ENCODE measurements at regions not wholly inside any gene's neighbourhood (a gene's known extent, or its start where the extent isn't known, plus 50 kb on each side); places are given as distances from the start of the nearest gene placed in this dataset.
"Not testable (repeated sequence)": the region's sequence is repeated elsewhere in the genome, so short reads cannot be mapped to it uniquely, and the experiment has no call there.

GRCh38 chr6:78383968-78384367 lies 483.4 kb upstream of the IRAK1BP1 start:
- no peak overlapping the region for H3K27ac ChIP-seq (ENCODE audit: low read depth, low read length)
- peaks cover 11% of the 10 kb centered on the region for H3K9me3 ChIP-seq (ENCODE audit: insufficient read depth, low read depth, low read length)
- no peak overlapping the region for H3K4me3 ChIP-seq (ENCODE audit: low read length)
- H3K27me3 ChIP-seq (ENCODE audit: insufficient read depth, low read length) = no peaks in the 10 kb centered on the region
- H3K9ac ChIP-seq (ENCODE audit: low read depth, low read length) = no peak overlapping the region
- 100% methylated on average over 1 of the region's 2 CpGs for WGBS
- peaks cover 6% of the 10 kb centered on the region; the same call in 1 of the 2 replicates for H3K4me1 ChIP-seq (ENCODE audit: insufficient read depth, low read length)
- H3K36me3 ChIP-seq (ENCODE audit: insufficient read depth, low read length) = no peaks in the 10 kb centered on the region

DNA sequence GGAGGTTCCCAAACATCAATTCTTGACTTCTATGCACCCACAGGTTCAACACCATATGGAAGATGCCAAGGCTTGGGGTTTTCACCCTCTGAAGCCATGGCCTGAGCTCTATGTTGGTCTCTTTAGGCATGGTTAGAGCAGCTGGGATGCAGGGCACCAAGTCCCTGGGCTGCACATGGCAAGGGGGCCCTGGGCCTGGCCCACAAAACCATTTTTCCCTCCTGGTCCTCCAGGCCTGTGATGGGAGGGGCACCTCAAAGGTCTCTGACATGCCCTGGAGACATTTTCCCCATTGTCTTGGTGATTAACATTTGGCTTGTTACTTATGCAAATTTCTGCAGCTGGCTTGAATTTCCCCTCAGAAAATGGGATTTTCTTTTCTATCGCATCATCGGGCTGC lies 480.5 kb upstream of the IRAK1BP1 start:
- not testable (repeated sequence) for H3K27ac ChIP-seq (ENCODE audit: low read depth, low read length); H3K27me3 ChIP-seq (ENCODE audit: insufficient read depth, low read length); H3K9ac ChIP-seq (ENCODE audit: low read depth, low read length); H3K4me3 ChIP-seq (ENCODE audit: low read length); H3K36me3 ChIP-seq (ENCODE audit: insufficient read depth, low read length); H3K4me1 ChIP-seq (ENCODE audit: insufficient read depth, low read length)
- WGBS = 100% methylated on average over 2 of the region's 2 CpGs
- peaks cover 11% of the 10 kb centered on the region for H3K9me3 ChIP-seq (ENCODE audit: insufficient read depth, low read depth, low read length)

DNA sequence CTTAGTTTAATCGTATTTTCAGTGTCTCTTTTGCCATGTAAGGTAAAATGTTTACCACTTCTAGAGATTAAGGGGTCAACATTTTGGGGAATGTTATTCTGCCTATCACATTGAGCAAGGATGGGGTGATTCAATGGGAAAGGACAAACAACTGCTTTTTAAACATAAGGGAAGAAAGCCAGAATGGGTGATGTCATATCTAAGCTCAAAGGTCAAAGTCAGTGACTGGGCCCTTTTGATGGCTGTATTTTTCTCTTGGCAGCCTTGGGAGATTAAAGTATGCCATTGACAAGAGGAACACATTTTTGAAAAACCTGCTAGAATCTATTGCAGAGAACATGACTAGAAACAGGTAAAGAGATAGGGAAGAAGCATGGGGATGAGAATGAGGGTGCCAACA lies 477.3 kb upstream of the IRAK1BP1 start:
- Histone ChIP-seq H3K27me3 (ENCODE audit: insufficient read depth, low read length) (no peaks in the 10 kb centered on the region), H3K36me3 (ENCODE audit: insufficient read depth, low read length) (no peaks in the 10 kb centered on the region), H3K9me3 (ENCODE audit: insufficient read depth, low read depth, low read length) (peaks cover 11% of the 10 kb centered on the region), H3K4me3 (ENCODE audit: low read length) (no peak overlapping the region), H3K9ac (ENCODE audit: low read depth, low read length) (no peak overlapping the region), H3K27ac (ENCODE audit: low read depth, low read length) (no peak overlapping the region), H3K4me1 (ENCODE audit: insufficient read depth, low read length) (no peaks in the 10 kb centered on the region)
- WGBS = 100% methylated on average over 1 of the region's 1 CpG

DNA sequence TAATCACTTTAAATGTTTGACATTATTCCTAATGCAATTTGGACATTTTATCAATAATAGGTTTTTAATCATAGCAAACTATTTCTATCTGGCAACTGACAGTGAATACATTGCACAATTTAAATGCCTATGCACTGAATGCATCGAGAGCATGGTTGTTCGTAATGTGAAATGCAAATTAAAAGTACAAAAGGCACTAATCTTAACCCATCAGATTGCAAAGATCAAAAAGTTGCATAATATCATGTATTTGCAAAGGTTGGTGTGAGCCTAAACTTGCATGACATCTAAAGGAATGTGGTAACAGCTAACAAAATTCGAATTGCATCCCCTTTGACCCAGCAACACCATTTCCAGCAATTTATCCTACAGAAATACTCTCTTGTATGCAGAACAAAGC lies 469.9 kb upstream of the IRAK1BP1 start:
- no peak overlapping the region for H3K27ac ChIP-seq (ENCODE audit: low read depth, low read length)
- H3K4me3 ChIP-seq (ENCODE audit: low read length) = no peak overlapping the region
- H3K4me1 ChIP-seq (ENCODE audit: insufficient read depth, low read length) = peaks cover 7% of the 10 kb centered on the region; the same call in 1 of the 2 replicates
- no peak overlapping the region for H3K9ac ChIP-seq (ENCODE audit: low read depth, low read length)
- H3K36me3 ChIP-seq (ENCODE audit: insufficient read depth, low read length) = no peaks in the 10 kb centered on the region
- WGBS = 59% methylated on average over 3 of the region's 3 CpGs
- H3K27me3 ChIP-seq (ENCODE audit: insufficient read depth, low read length) = no peaks in the 10 kb centered on the region
- H3K9me3 ChIP-seq (ENCODE audit: insufficient read depth, low read depth, low read length) = no peaks in the 10 kb centered on the region

DNA sequence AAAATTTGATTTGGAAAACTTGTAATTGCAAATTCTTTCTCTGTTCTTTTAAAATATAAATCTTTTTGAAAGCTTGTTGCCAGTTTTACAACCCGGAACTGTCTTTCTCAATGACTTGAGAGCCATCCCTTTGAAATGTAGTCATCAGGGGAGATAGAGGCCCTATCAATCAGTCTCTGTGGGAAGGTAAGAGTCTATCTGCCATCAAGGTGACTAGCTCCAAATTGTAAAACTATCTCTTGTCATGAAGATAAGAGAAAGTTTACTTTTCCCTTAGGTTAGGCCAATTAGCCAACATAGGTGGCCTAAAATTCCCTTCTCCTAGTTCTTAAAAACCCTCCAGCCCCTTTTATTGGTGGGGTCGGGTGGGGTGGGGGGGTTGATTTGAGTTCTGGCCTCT lies 469.1 kb upstream of the IRAK1BP1 start:
- Histone ChIP-seq H3K4me3 (ENCODE audit: low read length) (no peak overlapping the region), H3K27me3 (ENCODE audit: insufficient read depth, low read length) (no peaks in the 10 kb centered on the region), H3K9me3 (ENCODE audit: insufficient read depth, low read depth, low read length) (no peaks in the 10 kb centered on the region), H3K4me1 (ENCODE audit: insufficient read depth, low read length) (peaks cover 7% of the 10 kb centered on the region; the same call in 1 of the 2 replicates), H3K27ac (ENCODE audit: low read depth, low read length) (no peak overlapping the region), H3K36me3 (ENCODE audit: insufficient read depth, low read length) (no peaks in the 10 kb centered on the region), H3K9ac (ENCODE audit: low read depth, low read length) (no peak overlapping the region)
- WGBS = 92% methylated on average over 1 of the region's 2 CpGs

DNA sequence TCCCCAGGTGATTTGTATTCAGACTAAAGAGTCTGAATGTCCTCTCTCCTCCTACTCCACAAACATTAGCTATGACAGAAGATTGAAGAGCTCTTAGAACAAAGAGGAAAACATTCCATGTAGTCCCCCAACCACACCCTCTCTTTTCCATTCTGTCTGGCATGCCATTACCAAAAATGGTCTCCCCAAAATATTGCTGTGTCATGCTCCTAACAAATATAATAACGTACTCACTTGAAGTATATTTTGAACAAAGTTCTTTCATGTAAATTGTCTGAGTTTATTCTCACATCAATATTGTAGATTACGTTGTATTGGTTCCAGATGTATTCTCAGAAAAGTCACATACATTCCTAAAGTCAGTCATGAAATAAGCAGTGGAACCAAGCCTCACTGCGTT lies 467.3 kb upstream of the IRAK1BP1 start:
- Histone ChIP-seq H3K36me3 (ENCODE audit: insufficient read depth, low read length) (no peaks in the 10 kb centered on the region), H3K9ac (ENCODE audit: low read depth, low read length) (no peak overlapping the region), H3K27ac (ENCODE audit: low read depth, low read length) (no peak overlapping the region), H3K27me3 (ENCODE audit: insufficient read depth, low read length) (no peaks in the 10 kb centered on the region), H3K4me1 (ENCODE audit: insufficient read depth, low read length) (peaks cover 7% of the 10 kb centered on the region; the same call in 1 of the 2 replicates), H3K9me3 (ENCODE audit: insufficient read depth, low read depth, low read length) (no peaks in the 10 kb centered on the region), H3K4me3 (ENCODE audit: low read length) (no peak overlapping the region)
- WGBS = 94% methylated on average over 3 of the region's 3 CpGs

DNA sequence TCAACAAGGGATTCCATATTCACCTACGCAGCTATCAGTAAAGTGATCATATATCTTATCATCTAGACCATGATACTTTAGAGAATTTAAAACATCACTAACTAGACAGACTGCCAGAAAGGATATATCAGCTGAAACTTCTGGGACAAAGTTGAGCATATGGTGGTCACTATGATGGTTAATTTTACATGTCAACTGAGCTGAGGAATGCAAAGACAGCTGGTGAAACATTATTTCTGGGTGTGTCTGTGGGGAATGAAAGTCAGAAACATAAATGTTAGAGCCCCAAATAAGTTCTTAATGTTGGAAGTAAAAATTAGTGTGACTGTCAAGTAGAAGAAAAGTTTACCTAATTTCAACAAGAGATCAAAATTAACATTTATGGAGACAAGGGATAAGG lies 440.0 kb upstream of the IRAK1BP1 start:
- no peaks in the 10 kb centered on the region for H3K27me3 ChIP-seq (ENCODE audit: insufficient read depth, low read length)
- H3K27ac ChIP-seq (ENCODE audit: low read depth, low read length) = no peak overlapping the region
- 0 out of 2 replicates have a peak, but pooled peaks cover 6% of the 10 kb centered on the region for H3K9me3 ChIP-seq (ENCODE audit: insufficient read depth, low read depth, low read length)
- H3K4me3 ChIP-seq (ENCODE audit: low read length) = no peak overlapping the region
- H3K9ac ChIP-seq (ENCODE audit: low read depth, low read length) = no peak overlapping the region
- H3K36me3 ChIP-seq (ENCODE audit: insufficient read depth, low read length) = no peaks in the 10 kb centered on the region
- WGBS = 100% methylated on average over 1 of the region's 1 CpG
- H3K4me1 ChIP-seq (ENCODE audit: insufficient read depth, low read length) = no peaks in the 10 kb centered on the region

GRCh38 chr6:78430521-78430920 lies 436.8 kb upstream of the IRAK1BP1 start:
- Histone ChIP-seq H3K4me1 (ENCODE audit: insufficient read depth, low read length) (no peaks in the 10 kb centered on the region), H3K4me3 (ENCODE audit: low read length) (no peak overlapping the region)
- 81% methylated on average over 1 of the region's 1 CpG for WGBS

DNA sequence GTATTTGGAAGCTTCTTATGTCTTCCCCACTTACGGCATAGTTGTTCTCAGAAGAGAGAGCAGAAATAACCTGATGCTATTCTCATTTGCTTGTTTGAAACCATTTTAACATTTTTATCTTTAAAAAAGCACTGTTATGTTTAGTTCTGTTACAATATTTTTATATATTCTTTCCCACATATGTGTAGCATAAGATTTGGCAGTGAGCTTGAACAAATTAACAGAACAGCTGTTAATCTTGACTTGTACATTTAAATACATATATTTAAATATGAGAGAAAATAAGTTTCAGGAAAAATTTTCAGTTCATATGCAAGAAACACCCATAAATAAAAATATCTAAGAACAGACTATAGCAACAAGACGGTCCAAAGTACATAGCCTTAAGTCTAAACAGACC lies 431.7 kb upstream of the IRAK1BP1 start:
- Histone ChIP-seq H3K36me3 (ENCODE audit: insufficient read depth, low read length) (no peaks in the 10 kb centered on the region), H3K27me3 (ENCODE audit: insufficient read depth, low read length) (no peaks in the 10 kb centered on the region), H3K27ac (ENCODE audit: low read depth, low read length) (no peak overlapping the region), H3K4me1 (ENCODE audit: insufficient read depth, low read length) (no peaks in the 10 kb centered on the region), H3K9me3 (ENCODE audit: insufficient read depth, low read depth, low read length) (no peaks in the 10 kb centered on the region), H3K9ac (ENCODE audit: low read depth, low read length) (no peak overlapping the region), H3K4me3 (ENCODE audit: low read length) (no peak overlapping the region)
- 97% methylated on average over 2 of the region's 2 CpGs for WGBS

More at GRCh38 chr6:78430521-78430920, 436.8 kb upstream of the IRAK1BP1 start:
- no peaks in the 10 kb centered on the region for H3K36me3 ChIP-seq (ENCODE audit: insufficient read depth, low read length)
- H3K27me3 ChIP-seq (ENCODE audit: insufficient read depth, low read length) = no peaks in the 10 kb centered on the region
- no peak overlapping the region for H3K9ac ChIP-seq (ENCODE audit: low read depth, low read length)
- H3K27ac ChIP-seq (ENCODE audit: low read depth, low read length) = no peak overlapping the region
- H3K9me3 ChIP-seq (ENCODE audit: insufficient read depth, low read depth, low read length) = no peaks in the 10 kb centered on the region

- Histone ChIP-seq H3K4me1 (ENCODE audit: insufficient read depth, low read length) (no peaks in the 10 kb centered on the region), H3K36me3 (ENCODE audit: insufficient read depth, low read length) (no peaks in the 10 kb centered on the region), H3K9ac (ENCODE audit: low read depth, low read length) (no peak overlapping the region), H3K4me3 (ENCODE audit: low read length) (no peak overlapping the region), H3K9me3 (ENCODE audit: insufficient read depth, low read depth, low read length) (no peaks in the 10 kb centered on the region), H3K27ac (ENCODE audit: low read depth, low read length) (no peak overlapping the region), H3K27me3 (ENCODE audit: insufficient read depth, low read length) (no peaks in the 10 kb centered on the region)
These were observed 431.0 kb upstream of the IRAK1BP1 start for GRCh38 chr6:78436335-78436734.

GRCh38 chr6:78438135-78438534 lies 429.2 kb upstream of the IRAK1BP1 start:
- no peaks in the 10 kb centered on the region for H3K4me1 ChIP-seq (ENCODE audit: insufficient read depth, low read length)
- WGBS = no CpG with 5 or more reads among the region's 2 CpGs
- H3K9me3 ChIP-seq (ENCODE audit: insufficient read depth, low read depth, low read length) = no peaks in the 10 kb centered on the region
- no peak overlapping the region for H3K27ac ChIP-seq (ENCODE audit: low read depth, low read length)
- no peaks in the 10 kb centered on the region for H3K36me3 ChIP-seq (ENCODE audit: insufficient read depth, low read length)
- no peak overlapping the region for H3K4me3 ChIP-seq (ENCODE audit: low read length)
- no peaks in the 10 kb centered on the region for H3K27me3 ChIP-seq (ENCODE audit: insufficient read depth, low read length)
- H3K9ac ChIP-seq (ENCODE audit: low read depth, low read length) = no peak overlapping the region

DNA sequence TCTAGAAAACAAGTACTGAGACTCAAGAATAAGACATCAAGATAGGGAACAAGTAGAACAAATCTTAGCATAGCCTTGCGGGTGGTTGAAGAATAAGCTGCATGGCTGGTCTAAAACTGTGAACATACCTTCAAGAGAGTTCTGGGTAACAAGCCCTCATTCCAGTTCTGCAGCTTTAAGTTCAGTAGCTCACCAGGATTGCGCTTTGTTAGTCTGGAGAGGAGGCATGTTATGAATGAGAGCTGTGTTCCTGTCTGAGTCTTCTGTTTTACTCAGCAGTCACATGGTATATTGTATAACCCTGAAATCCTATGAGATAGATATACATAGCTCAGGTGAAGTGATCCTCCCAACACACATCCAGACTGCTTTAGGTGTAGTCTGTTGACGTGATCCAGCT lies 406.6 kb upstream of the IRAK1BP1 start:
- H3K27me3 ChIP-seq (ENCODE audit: insufficient read depth, low read length) = no peaks in the 10 kb centered on the region
- H3K4me1 ChIP-seq (ENCODE audit: insufficient read depth, low read length) = no peaks in the 10 kb centered on the region
- H3K9me3 ChIP-seq (ENCODE audit: insufficient read depth, low read depth, low read length) = no peaks in the 10 kb centered on the region
- H3K9ac ChIP-seq (ENCODE audit: low read depth, low read length) = no peak overlapping the region
- H3K36me3 ChIP-seq (ENCODE audit: insufficient read depth, low read length) = no peaks in the 10 kb centered on the region
- WGBS = 91% methylated on average over 3 of the region's 3 CpGs
- no peak overlapping the region for H3K4me3 ChIP-seq (ENCODE audit: low read length)
- H3K27ac ChIP-seq (ENCODE audit: low read depth, low read length) = no peak overlapping the region

Measured in HUES64 (cell line).